GM19372 (cell line): ENCODE measurements at regions not wholly inside any gene's neighbourhood (a gene's known extent, or its start where the extent isn't known, plus 50 kb on each side); places are given as distances from the start of the nearest gene placed in this dataset.

Source experiments
- ATAC-seq: cut with Tn5 transposase; IDR thresholded peaks from one replicate; pipeline ENCODE4 v1.9.1; 2021; ENCODE audit warnings: mild to moderate bottlenecking, low read depth, moderate library complexity; ENCODE audit not compliant: unreplicated experiment

DNA sequence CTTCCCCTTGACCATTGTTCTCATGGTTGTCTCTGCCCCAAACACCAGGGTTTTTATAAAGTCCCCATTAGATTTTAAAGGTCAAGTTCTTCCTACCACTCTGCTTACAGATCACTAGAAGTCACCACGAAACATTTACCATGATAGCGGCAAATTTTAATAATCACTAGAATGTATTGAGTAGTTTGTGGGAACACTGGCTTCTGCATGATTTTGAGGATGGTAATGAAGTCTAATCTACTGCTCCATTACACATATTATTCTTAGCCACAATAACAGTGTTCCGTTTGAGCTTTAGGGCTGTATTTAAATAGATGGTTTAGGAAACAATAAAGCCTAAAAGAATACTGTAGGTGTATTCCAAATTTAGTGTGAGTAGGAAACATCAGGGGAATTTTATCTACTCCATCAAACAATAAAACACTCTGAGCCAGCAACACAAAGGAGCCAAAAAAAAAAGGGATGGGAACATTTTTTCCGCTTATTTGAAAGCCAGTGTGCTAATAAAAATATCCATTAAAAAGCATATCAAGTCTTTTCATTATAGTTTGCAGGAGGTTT lies 49.7 kb downstream of the KLF12 start:
- no peak for ATAC-seq

DNA sequence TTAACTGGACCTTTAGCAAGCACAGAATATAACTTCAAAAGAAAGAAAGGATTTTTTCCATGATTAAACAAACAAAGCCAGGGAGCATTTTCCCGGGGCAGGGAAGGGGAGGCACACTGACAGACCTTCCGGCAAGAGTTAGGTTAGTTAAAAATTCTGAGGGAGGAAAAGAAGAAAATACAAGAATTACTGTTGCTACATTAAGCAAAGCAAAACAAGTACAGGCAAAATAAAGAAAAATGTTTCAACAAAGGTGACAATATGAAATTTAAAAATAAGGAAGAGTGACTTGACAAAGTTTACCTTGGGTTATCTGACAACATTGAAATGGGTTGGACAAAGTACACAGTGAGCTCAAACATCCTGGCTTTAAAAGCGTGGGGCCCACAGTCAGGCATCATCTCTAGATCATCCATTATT lies 51.5 kb downstream of the KLF12 start:
- no peak for ATAC-seq

DNA sequence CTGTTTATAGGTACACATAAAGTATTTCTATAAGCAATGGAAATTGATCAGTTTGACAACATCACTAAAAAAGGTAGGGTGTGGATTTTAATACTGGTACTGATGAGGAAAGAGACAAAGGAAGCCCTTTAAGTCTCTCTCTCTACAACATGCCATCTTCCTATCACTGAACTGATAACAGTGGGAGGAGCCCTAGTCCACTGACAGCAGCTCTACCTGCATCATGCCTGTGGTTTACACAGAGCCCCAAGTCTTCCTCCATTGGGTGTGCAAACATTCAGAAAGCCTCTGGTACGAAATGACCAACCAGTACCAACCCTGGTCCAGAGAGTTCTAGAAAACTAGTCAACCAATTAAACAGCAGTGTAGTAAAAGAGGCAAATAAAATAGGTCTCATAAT lies 53.4 kb downstream of the KLF12 start:
- no peak for ATAC-seq

DNA sequence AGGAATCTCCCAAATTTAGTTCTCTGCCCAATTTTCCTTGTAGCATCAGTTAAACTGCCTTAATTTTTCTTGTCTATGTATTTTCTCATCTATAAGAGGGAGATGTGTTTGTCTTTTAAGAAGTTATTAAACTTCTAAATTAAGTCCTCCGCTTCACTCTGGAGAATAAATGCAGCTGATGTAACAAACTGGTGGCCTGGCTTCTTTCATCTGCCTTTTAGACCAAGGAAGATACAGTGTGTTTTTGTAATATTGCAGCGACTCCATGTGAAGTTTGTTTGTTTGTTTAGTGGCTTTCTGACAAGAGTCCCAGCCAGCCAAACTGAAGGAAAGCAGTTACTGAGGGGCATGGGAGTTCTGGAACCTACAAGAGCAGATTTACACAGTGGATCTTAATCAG lies 56.4 kb downstream of the KLF12 start:
- ATAC-seq = no peak

DNA sequence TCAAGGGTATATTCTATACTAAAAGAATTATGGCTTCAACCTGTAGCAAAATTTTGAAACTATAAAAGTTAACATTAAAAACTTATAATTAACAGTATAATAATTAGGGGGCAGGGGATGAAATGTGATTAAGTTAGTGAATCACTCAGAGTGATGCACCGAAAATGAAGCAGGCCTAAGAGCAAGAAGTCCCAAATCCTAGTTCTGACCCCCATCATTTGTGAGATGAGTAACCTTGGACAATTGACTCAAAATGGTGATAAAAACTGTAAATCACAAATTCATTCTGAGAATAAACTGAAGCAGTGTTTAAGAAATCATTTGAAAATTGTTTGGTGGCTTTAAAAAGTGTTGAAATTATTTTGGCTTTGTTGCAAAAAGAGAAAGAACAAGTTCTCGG lies 56.8 kb downstream of the KLF12 start:
- ATAC-seq = no peak

DNA sequence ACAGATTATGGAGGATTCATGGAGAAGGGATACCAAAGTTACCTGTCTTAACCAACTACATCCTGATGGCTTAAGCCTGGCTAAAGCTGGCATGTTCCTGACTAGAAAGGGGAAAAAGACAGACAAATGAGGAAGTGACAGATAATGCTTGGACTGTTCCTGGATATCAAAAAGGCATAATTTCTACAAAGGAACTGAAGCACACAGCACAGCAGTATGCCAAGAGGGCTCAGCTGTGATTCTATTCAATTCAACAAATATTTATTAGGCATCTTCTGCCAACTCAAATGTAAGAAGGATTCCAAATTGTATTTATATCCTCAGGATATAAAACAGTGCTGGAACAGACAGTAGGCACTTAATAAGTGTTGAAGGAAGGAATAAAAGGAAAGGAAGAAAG lies 59.5 kb downstream of the KLF12 start:
- no peak for ATAC-seq

DNA sequence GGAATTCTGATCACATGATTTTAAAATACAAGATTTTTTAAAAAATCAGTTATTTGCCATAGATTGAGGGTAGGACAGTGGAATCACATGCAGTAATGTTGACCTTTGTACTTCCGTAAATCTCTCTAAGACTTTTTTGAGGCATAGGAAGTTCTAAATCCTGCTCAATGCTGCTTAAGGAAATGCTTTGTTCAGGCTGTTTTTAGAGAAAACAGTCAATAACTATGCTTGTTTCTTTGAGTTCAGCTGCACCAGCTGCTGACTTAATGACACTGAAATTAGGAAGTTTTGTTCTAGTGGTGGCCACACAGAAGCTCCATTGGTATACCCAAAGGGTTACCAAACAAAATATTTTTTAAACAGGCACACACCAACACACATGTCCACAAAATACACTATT lies 60.9 kb downstream of the KLF12 start:
- ATAC-seq = no peak

DNA sequence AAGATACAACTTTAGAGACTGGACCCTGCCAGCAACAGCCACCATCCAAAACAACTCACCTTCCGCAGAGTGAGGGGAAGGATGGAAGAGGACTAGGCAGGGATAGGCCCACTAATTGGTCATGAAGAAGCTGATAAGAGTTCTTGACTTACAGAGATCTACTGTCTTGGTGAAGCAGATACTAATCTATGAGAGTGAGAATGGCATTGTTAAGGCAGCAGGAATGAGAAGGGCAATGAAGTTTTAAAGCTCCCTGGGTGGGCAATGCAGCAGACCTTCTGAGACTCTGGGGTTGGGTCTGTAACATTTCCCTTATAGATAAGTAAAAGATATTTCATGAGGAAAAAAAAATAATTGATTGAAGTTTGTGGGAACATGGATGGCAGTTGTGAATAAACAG lies 63.7 kb downstream of the KLF12 start:
- no peak for ATAC-seq

DNA sequence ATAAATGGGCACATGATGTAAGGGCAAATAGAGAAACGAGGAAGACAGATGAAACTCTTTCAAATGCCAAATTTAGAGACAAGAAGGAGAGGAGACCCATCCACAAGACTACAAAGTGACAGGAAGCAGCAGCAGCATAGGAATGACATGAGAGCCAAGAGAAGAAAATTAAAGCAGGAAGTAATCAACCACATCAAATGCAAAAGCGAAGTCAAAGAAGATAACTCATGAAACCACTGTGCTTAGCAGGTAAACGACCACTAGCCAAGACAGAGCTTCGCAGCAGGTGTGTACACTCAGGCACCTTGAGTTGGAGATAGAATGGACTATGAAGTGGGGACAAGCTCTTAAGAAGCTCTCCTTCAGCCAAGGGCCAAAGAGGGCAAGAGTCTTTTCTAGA lies 64.1 kb downstream of the KLF12 start:
- peak; percentile 58 for ATAC-seq

DNA sequence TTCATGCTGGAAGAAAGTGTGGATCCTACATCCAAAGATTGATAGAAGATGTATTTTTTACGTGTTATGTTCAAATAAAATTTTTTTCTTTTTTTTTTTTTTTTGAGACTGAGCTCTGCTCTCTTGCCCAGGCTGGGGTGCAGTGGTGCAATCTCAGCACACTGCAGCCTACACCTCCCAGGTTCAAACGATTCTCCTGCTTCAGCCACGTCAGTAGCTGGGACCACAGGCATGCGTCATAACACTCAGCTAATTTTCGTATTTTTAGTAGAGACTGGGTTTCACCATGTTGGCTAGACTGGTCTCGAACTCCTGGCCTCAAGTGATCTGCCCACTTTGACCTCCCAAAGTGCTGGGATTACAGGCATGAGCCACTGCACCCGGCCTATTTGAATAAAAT lies 65.7 kb downstream of the KLF12 start:
- no peak for ATAC-seq

DNA sequence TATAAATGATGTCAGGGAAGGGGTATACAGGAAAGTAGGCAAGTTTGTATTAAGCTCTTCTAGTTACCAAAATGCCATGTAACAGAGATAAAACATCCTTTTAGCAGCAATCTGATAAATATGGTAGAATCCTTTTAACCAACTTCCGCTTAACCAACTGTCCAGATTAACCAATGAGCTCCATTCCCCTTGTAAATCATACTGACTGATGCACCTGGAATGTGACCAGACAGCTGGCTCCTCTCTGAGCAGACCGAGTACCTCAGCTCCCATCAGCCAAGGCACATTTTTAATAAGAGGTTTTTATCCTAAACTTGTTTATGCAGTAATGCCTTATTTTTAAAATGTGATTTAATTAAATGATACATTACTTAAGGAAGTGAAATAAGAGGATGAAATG lies 66.4 kb downstream of the KLF12 start:
- no peak for ATAC-seq

DNA sequence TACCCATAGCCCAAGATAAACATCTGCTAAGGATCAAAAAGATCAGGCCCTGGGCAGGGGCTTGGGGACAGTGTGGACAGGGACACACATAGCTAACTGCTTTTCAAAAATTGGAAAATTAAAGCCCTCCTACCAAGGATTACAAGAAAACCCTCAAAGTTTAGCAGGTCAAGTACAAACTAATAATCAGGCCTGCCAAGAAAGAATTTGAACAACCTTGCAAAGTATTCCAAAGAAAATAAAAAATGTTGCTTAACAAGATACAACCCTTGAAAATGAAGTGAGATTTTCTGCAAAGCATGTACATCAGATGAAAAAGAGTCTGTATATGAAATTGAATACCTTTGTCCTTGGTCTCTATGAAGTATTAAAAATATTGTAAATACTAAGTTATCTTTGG lies 67.3 kb downstream of the KLF12 start:
- ATAC-seq = no peak

DNA sequence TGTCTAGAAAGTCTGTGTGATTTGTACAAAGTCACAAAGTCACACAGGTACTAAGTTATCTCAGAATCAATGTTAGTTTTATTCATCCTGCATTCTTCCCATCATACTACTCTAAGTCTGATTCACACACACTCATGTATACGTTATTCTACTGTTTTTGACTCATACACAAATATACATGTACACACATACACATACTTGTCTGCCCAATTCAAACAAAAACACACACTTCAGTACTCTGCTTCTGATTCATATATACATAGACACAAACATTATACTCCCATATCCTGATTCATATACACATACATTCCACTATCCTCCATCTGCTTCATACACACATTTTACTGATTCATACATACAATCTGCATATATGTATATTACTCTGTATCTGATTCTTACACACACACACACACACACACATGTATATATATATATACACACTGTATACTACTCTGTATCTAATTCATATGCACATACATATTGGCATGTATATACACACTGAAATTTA lies 69.3 kb downstream of the KLF12 start:
- no peak for ATAC-seq

DNA sequence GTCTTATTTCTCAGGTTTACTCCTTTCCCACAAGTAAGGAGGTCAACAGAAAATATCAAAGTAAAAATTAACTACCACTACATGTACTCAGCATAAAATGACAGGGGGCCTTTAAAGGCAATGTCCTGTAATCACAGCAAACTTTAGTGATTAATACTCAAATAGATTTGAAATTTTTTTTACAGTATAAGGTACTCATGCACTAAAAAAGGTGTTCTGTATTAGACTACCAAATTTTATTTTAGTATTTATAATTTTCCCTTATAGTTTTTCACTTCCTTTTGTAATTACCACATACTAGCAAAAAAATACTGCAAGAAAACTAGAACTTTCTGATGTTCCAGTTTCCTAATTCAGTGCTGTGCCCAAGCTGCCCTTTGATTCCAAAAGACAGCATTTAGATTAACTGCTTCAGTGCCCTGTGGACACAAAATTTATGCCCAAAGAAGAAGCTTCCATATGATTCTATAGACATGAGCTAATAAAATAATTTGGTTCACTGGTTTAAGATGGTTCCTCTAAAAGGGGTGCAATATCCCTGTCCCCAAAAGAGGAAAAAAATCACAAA lies 70.6 kb downstream of the KLF12 start:
- ATAC-seq = no peak

DNA sequence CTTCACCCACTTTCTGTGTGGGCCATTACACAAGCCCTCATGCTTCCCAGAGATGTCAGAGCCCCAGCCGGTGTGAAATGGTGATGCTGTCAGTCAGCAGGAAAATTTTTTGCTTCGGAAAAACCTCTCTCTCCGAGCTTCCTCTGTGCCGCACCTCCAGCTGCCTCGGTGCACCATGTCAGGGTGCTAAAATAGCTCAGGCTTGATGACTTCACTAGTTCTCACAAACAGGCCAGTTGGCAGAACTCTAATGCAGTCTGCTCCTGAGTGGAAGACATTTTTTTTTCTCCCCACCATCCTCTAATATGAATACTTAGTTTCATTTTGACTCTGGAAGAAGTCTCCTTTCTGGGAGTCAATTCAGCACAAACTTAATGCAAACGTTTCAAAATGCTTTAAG lies 71.3 kb downstream of the KLF12 start:
- peak; percentile 67 for ATAC-seq

DNA sequence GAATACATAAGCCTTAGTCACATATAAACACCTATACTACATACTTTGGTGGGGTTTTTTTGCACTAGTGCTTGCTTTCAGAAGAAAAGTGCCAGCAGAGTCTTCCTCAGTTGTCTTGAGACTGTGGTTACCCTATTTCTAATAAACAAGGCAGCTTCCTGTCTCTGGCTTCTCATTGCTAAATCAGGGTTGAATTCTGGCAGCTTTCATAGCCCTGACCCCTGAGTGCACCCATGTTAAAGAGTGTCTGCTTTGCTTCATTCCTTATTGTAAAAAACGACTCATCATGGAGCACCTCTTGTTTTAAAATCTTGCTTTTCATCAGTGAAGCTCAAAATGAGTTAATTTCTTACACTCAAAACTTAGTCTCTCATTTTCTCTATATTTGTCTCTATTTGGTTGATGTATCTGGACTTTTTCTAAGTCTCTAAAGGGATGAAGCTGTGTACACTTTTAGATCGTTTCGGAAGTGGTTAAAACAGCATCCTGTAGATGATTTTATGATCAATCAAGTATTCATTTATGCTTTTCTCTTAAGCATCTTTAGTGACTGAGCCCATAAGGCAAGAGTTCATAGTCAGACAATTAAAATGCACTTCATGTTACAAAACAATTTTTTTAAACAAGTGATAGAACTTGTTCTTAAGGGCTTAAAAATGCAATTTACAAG lies 72.1 kb downstream of the KLF12 start:
- peak; percentile 74 for ATAC-seq

DNA sequence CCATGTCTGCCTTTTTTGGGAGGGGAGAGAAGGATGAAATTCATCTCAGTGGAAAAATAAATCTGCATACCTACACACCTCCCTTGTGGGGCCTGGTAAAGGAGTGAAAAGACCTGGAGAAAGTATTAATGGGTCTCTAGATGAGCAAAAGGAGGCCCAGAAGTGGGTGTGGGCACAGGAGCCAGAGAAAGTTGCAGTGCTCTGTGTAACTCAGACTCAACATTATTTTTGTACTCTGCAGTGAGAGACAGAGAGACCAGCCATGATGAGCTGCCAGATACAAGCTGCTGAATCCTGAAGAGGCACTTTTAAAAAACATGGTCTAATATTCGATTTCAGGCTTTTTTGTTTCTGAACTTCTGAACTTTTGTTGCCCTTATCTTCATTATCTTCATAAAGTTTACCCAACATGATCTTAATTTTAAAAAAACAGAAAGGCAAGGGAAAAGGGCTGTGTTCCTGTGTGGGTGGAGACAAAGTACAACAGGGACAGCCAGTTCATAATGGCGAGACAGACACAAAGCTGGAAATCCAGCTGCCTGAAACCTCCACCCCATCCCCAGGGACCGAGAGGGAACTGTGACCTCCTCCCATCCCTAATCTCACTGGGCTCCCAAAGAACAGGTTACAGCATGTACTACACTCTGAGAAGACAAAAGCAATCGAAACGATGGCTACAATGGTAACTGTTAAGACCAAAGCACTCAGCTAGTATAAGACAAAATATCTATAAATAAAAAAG lies 77.2 kb downstream of the KLF12 start:
- ATAC-seq = no peak

DNA sequence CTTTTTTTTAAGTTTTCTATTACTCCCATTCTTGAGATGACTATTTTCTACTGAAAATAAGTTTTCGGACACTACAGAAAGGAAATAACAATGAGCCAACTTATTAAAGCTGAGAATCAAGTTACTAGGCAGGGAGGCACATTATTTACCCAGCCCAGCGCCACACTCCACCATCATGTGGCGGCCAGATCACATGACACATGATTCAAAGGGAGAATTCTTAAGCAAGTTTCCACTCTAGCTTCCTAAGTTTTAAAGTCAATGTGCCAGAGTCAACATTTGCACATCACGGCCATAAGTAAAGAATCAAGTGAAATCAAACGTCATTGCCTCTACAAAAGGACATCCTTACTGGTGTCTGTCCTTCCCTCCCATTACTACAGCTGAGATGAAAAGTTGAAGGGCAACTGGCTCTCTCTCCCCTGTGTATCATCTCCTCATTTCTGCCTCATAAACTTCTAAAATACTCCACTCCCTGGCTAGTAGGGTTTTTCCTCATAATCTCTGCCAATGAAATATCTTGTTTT lies 81.7 kb downstream of the KLF12 start:
- no peak for ATAC-seq

DNA sequence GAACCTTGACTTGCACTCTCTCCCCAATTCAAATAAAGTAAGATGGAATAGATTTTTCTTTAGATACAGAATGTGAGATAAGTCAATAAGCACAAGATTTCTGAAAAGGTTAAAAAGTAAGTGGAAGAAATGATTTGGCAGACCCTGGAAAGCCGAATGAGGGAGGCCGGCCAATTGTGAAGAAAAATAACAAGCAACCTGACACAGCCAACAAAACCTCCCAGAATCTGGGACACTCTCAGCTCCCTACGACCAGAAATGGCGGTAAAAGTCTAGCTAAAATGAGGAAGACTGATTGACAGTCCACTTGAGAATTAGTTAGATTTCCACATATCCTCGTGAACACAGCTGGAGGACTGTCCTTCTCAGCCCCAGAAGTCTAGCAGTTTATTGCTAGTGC lies 85.4 kb downstream of the KLF12 start:
- no peak for ATAC-seq

DNA sequence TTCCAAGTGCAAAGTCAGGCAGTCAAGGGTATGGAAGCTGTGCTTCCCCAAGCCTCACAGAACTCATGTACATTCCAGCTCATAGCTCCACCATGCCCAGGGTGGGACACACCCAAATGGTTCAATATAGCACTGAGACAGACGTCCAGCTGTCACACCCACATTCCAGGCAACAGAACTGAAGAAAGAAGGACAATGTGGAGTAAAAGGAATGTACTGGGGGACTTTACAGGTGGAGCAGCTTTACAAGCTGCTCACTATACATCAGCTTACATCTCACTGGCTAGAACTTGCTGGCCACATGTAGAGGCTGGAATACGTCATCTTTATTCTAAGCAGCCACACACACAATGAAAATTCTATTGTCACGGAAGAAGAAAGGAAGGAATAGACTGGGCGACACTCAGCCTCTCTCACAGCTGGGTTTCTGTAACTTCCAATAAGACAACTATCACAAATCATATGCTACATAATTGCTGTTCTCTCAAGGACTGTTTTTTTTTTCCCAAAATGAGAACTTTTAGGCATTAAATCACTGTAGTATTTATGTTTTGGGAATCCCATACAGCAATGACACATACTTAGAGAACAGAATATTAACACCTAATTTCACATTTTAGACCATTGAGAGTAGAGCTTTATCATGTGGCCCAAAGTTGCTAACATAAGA lies 86.1 kb downstream of the KLF12 start:
- ATAC-seq = no peak

DNA sequence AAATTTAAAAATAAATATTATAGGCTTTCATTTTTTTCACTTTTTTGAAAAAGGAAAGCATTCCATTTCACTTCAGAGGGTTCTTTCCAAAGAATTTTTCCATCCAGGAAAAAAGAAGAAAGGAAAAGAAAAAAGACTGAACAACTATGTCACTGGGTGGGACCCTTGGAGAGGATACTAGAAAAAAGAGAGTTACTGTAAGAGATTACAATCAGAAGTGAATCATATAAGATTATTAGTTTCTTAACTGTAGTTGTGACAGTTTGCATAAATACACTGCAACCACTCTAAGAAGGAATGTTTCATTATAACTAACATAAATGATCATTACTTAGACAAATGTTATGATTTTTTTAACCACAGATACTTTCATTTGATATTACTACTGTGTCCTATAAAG lies 87.8 kb downstream of the KLF12 start:
- ATAC-seq = no peak
